ENCODE measurements at regions not wholly inside any gene's neighbourhood (a gene's known extent, or its start where the extent isn't known, plus 50 kb on each side); places are given as distances from the start of the nearest gene placed in this dataset.

- TF ChIP-seq CTCF (IDR thresholded peaks at IDR 0.05) = no peak
- no peaks in the 10 kb centered on the region for H3K4me1 Mint-ChIP-seq (ENCODE audit: low read depth)
- DNase-seq (ENCODE audit: low spot score) = no peak
- no peaks in the 10 kb centered on the region for H3K36me3 Mint-ChIP-seq (ENCODE audit: low read depth)
- no peaks in the 10 kb centered on the region for H3K9me3 Mint-ChIP-seq (ENCODE audit: low read depth)
- no peak overlapping the region for H3K27ac Mint-ChIP-seq (ENCODE audit: unreplicated experiment)
- H3K27me3 Mint-ChIP-seq (ENCODE audit: low read depth) = peaks cover 12% of the 10 kb centered on the region
- no peak overlapping the region for H3K4me3 Mint-ChIP-seq (ENCODE audit: unreplicated experiment)
These were observed 66.1 kb upstream of the B3GAT1 start for GRCh38 chr11:134478176-134478575.

GRCh38 chr11:134477486-134477885 lies 65.4 kb upstream of the B3GAT1 start:
- H3K36me3 Mint-ChIP-seq (ENCODE audit: low read depth) = no peaks in the 10 kb centered on the region
- H3K4me3 Mint-ChIP-seq (ENCODE audit: unreplicated experiment) = no peak overlapping the region
- TF ChIP-seq CTCF (IDR thresholded peaks at IDR 0.05) = no peak
- peaks cover 12% of the 10 kb centered on the region for H3K27me3 Mint-ChIP-seq (ENCODE audit: low read depth)
- DNase-seq (ENCODE audit: low spot score) = no peak
- H3K9me3 Mint-ChIP-seq (ENCODE audit: low read depth) = no peaks in the 10 kb centered on the region
- no peaks in the 10 kb centered on the region for H3K4me1 Mint-ChIP-seq (ENCODE audit: low read depth)
- H3K27ac Mint-ChIP-seq (ENCODE audit: unreplicated experiment) = no peak overlapping the region

- DNase-seq (ENCODE audit: low spot score) = no peak
- Mint-ChIP-seq H3K36me3 (ENCODE audit: low read depth) (no peaks in the 10 kb centered on the region), H3K4me1 (ENCODE audit: low read depth) (no peaks in the 10 kb centered on the region), H3K27ac (ENCODE audit: unreplicated experiment) (no peak overlapping the region), H3K9me3 (ENCODE audit: low read depth) (no peaks in the 10 kb centered on the region), H3K4me3 (ENCODE audit: unreplicated experiment) (no peak overlapping the region), H3K27me3 (ENCODE audit: low read depth) (peaks cover 9% of the 10 kb centered on the region)
- TF ChIP-seq CTCF (IDR thresholded peaks at IDR 0.05) = no peak
These were observed 64.5 kb upstream of the B3GAT1 start for GRCh38 chr11:134476435-134477021.

- Mint-ChIP-seq H3K27me3 (ENCODE audit: low read depth) (peaks cover 8% of the 10 kb centered on the region), H3K36me3 (ENCODE audit: low read depth) (no peaks in the 10 kb centered on the region), H3K9me3 (ENCODE audit: low read depth) (no peaks in the 10 kb centered on the region), H3K4me3 (ENCODE audit: unreplicated experiment) (no peak overlapping the region), H3K27ac (ENCODE audit: unreplicated experiment) (no peak overlapping the region), H3K4me1 (ENCODE audit: low read depth) (no peaks in the 10 kb centered on the region)
- DNase-seq (ENCODE audit: low spot score) = no peak
- no peak for TF ChIP-seq CTCF (IDR thresholded peaks at IDR 0.05)
These were observed 63.9 kb upstream of the B3GAT1 start for GRCh38 chr11:134475951-134476350.

- peaks cover 6% of the 10 kb centered on the region for H3K27me3 Mint-ChIP-seq (ENCODE audit: low read depth)
- no peaks in the 10 kb centered on the region for H3K4me1 Mint-ChIP-seq (ENCODE audit: low read depth)
- no peak for DNase-seq (ENCODE audit: low spot score)
- no peak for TF ChIP-seq CTCF (IDR thresholded peaks at IDR 0.05)
- no peak overlapping the region for H3K4me3 Mint-ChIP-seq (ENCODE audit: unreplicated experiment)
- H3K9me3 Mint-ChIP-seq (ENCODE audit: low read depth) = no peaks in the 10 kb centered on the region
- H3K36me3 Mint-ChIP-seq (ENCODE audit: low read depth) = no peaks in the 10 kb centered on the region
- no peak overlapping the region for H3K27ac Mint-ChIP-seq (ENCODE audit: unreplicated experiment)
These were observed 62.9 kb upstream of the B3GAT1 start for GRCh38 chr11:134474942-134475341.

Measured in chondrocyte (in vitro differentiated cells).